DOHH2 (cell line): ENCODE measurements at regions not wholly inside any gene's neighbourhood (a gene's known extent, or its start where the extent isn't known, plus 50 kb on each side); places are given as distances from the start of the nearest gene placed in this dataset.

Source experiments
- CTCF ChIP-seq: fragments of 200-600 bp; sonication (generic); IDR thresholded peaks from one replicate; pipeline ENCODE4 v1.5.1; 2014; ENCODE audit warnings: antibody characterized with exemption, mild to moderate bottlenecking, low read depth, low read length; ENCODE audit not compliant: poor library complexity, severe bottlenecking
- EZH2phosphoT487 ChIP-seq: fragments of 200-600 bp; sonication (generic); IDR thresholded peaks from 2 replicates; pipeline ENCODE4 v1.6.1; 2017; ENCODE audit warnings: borderline replicate concordance, mild to moderate bottlenecking, antibody characterized with exemption, low read length, moderate library complexity, mixed read lengths

GRCh38 chr2:753123-753522, 75.9 kb upstream of the TMEM18 start:
- TF ChIP-seq CTCF (no peak), EZH2phosphoT487 (no peak)
